Vagina (tissue), 2 donors: ENCODE measurements at regions not wholly inside any gene's neighbourhood (a gene's known extent, or its start where the extent isn't known, plus 50 kb on each side); places are given as distances from the start of the nearest gene placed in this dataset.

Source experiments
- CTCF ChIP-seq, 3 experiments: fragments of 450-650 bp in 2 of 3; fragments of 200-600 bp in 1 of 3; sonication (generic) in 1 of 3; IDR thresholded peaks; one replicate each; pipeline ENCODE4 v1.5.1; 2017 to 2019; ENCODE audit warnings: antibody characterized with exemption in 3 of 3, mild to moderate bottlenecking in 2 of 3, moderate library complexity in 2 of 3
- POLR2A ChIP-seq, 2 donors: fragments of 450-650 bp; IDR thresholded peaks; one replicate each; pipeline ENCODE4 v1.6.1; 2017; ENCODE audit warnings: antibody characterized with exemption in 2 of 2, mild to moderate bottlenecking in 2 of 2, moderate library complexity in 2 of 2
- POLR2AphosphoS5 ChIP-seq, 2 donors: sonication (generic); formaldehyde crosslinking; IDR thresholded peaks; one replicate each; pipeline ENCODE4 v1.9.0; 2017; ENCODE audit warnings: antibody characterized with exemption in 2 of 2, mild to moderate bottlenecking in 2 of 2, low read depth in 1 of 2; ENCODE audit not compliant: insufficient read depth in 1 of 2

DNA sequence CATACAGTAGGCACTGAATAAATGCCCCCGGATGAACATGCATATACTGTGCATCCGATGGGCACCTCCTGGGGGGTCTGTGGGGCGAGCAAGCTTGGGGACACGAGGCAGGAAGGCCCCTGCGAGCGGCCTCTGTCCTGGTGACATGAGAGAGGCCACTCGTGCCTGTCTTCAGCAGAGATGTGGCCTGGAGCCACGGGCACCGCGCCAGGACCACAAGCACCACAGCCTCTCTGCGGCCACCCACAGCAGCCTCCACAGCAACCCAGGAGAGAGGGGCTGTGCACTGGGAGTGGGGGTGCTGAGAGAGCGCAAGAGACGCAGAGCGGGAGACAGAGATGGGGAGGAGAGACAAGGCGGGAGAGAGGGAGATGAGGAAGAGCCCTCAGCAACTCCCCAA, 118.5 kb downstream of the RFLNA start:
- TF ChIP-seq CTCF (IDR thresholded peaks at IDR 0.05), result no peak
- no peak for TF ChIP-seq POLR2A (IDR thresholded peaks at IDR 0.05)
- no peak for TF ChIP-seq POLR2AphosphoS5 (IDR thresholded peaks at IDR 0.05; ENCODE audit: insufficient read depth in 1 of 2, low read depth in 1 of 2)
